ENCODE measurements at regions not wholly inside any gene's neighbourhood (a gene's known extent, or its start where the extent isn't known, plus 50 kb on each side); places are given as distances from the start of the nearest gene placed in this dataset.

DNA sequence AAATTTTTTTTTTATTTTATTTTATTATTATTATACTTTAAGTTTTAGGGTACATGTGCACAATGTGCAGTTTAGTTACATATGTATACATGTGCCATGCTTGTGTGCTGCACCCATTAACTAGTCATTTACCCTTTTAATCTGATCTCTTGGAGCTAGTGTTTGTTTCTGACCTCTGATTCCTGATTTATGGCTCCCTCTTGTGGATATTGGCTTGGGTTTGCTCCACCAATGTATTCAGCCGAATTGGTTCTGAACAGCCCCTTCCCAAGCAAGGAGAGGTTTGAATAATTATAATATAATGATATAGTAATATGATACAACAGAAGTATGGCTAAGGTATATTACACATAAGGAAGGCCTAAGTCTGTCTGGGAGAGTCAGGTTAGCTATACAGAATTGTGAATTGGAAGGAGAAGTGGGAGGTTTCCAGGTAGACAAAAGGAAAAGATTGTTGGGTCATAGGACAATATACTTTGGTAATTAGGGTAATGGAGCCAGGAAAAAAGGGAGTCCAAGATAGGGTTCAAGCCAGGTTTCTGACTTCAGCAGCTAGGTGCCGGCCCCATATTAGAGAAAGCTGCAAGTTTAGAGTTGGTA lies 53.1 kb upstream of the HMCN1 start:
- peak; percentile 28 to 64 for DNase-seq

DNA sequence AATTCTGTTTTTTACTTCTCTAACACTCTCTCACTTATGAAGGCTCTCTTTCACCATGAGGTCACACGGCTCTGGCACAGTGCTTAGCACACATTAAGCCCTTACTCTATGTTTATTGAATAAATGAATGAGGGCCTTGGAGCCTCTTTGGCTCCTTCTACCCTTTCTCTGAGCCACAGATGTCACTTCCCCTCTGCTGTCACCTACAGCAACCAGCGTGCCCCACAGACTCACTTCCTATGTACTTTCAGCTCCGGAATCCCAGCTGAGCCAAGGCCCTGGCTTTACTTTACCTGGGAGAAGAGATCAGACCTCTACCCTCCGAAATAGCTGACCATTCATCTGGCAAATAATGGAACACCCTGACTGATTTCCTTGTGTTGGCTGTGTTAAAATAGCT lies 53.7 kb upstream of the HMCN1 start:
- peak in 1 of 2 donors; percentile 10 for DNase-seq

DNA sequence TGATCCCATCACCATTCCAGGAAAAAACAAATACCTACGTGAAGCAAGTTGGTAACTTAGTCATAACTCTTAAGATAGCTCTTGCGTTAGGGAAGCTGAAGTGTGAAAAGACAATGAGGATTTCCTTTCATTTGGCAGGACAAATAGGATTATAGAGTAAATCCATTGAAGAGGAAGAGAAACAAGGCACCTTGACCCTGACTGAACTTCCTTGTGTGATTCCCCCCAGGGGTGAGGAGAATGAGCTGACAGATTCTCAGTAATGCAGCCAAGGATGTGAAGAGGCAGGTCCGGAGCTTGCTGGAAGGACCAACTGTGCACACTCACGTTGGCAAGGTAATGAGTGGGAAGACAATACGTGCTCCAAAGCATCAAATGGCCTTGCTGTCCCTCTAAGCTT lies 55.0 kb upstream of the HMCN1 start:
- DNase-seq: no peak

DNA sequence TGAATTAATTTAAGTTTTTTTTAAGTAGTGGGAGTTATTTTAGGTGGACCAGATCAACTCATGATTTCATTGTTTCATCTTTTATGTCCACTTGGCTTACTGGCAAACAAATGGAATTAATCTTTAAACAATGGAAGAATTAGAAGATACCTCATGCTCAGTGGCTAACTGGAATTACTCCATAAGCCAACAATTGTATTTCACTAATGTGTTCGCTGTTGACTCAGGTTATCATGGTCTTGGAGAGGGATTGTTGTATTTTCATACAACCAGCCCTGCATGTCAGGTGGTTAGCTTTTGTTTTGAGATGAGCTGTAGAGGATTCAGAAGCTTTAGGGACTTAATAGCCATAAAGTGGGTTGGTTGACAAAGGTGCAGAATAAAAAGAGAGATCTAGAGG lies 57.2 kb upstream of the HMCN1 start:
- no peak for DNase-seq

DNA sequence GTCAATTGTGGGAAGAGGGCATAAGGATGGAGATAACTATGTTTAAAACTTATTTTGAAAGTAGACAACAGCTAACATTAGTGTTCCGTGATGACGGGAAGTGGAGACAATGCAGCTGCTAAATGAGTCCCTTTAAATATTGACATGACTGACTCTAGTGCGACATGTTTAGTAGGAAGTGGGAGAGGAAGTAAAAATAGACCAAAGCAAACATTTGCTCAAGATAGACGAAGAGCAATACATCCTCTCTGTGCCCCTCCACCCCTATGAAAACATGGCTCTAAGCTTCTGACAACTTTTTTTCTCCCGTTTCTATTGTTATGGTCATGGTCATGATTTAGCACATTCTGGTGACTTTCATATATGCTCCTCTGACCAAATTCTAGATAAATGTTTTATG lies 60.0 kb upstream of the HMCN1 start:
- DNase-seq: peak; percentile 12 to 42

DNA sequence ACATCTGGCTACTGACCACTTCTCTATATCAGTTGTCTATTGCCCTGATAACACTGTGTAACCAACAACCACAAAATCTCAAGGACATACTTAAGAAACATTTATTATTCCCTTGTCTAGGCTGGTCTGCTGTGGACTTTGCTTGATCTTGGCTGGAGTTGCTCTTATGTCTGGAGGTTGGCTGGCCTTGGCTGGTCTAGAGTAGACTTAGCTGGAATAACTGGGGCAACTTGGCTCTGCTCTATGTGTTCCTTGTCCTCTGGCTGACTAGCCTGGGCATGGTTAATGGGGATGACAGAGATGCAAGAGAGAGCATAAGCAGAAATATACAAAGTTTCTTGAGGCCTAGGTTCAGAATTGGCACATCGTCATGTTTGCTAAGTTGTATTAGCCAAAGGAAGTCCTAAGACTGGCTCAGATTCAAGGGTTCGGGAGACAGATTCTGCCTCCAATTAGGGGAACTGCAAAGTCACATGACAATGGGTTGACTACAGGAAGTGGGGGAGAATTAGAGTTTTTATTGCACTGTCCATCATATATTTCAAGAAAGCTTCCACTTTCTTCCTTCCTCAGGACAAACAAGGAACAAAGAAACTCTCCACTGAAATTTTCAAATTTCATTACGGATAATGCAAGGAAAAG lies 61.4 kb upstream of the HMCN1 start:
- DNase-seq: no peak

DNA sequence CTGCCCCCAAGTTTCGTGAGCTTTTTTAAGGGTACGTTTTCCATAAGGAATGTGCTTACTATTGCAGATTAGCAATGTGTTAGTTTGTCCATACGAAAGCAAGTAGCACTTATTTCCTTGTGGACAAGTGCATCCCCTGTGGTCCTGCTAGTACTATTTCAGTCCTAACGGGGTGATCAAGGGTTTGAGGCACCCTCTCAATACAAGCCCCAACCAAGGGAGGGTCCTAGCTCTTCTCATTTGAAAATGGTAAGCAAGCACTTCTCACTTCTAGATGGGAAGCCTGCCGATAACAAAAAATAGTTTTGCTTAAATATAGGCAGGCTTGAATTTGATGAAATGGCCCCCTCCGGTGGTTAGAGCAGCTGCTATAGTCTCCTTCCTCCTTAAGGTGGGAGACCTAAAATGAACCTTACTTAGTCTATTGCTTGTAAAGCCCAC lies 64.0 kb upstream of the HMCN1 start:
- DNase-seq: peak; percentile 54 to 69

DNA sequence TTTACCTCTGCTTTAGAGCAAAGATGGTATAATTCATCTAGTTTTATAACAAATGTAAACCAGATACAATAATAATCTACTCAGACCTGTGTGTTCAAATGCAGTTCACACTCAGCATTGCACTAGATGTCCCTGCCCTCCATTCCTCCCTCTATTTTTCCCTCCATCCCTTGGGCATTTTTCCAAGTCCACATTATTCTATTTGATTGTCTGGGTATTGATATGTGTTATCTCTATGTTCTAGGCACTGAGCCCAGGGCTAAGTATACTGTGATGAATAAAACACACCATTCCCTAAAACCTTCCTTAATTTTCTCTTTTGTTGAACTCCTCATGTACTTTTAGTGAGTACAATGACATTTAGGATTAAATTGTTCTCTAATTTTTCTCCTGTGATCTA lies 66.2 kb upstream of the HMCN1 start:
- no peak for DNase-seq

DNA sequence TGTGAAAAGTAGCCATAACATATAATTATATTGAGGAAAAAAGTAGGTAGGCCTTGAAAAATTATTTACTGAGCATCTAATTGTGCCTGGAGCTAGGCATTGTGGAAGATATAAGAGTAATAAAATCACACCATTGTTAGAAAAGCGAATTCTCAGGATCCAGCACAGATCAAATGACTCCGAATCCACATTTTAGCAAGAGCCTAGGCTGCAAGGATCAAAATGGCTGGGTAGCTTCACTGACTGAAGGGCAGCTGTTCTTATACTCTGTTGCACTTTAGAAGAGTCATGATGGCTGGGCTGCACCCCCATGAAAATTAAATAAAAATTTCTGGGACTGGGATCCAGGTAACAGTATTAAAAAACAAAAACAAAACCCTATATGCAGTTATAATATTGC lies 67.6 kb upstream of the HMCN1 start:
- no peak for DNase-seq

DNA sequence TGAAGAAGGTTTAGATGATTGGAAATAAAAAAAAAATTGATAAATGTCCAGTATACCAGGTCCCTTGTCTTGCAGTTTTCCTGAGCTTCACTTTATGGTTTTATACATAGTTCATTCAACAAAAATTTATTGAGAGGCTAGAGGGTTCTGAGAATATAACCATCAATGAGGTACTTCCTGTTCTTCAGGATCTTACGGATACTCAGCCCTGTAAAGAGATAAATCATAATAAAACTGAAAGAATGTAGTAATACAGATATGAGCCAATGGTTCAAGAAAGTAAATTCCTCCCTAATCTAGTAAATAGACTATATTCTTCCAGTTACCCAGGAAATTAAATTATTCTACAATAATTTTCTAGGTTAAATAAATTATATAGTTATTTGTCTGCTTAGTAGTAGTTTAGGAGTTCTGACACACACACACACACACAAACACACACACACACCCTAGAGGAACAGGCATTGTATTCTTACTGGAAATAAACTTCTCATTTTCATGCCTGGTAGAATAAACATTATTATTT lies 70.4 kb upstream of the HMCN1 start:
- DNase-seq: no peak

DNA sequence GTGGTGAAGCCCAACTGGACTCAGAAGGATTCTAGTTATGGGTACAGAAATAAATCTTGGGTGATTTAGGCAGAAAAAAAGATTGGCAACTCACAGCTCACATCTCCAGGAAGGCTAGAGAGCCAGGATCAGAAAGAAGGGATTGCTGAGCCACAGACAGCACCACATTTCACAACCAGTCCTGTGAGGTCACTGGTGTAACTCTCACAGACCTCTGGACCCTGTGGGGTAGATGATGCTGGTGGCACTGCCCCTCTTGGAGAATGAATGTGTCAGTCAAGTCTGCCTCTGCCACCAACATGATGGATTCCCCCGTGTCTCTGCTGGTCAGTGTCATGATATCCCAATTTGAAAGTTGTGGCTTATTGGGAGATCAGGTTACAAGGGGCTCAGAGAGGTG lies 70.9 kb upstream of the HMCN1 start:
- no peak for DNase-seq

DNA sequence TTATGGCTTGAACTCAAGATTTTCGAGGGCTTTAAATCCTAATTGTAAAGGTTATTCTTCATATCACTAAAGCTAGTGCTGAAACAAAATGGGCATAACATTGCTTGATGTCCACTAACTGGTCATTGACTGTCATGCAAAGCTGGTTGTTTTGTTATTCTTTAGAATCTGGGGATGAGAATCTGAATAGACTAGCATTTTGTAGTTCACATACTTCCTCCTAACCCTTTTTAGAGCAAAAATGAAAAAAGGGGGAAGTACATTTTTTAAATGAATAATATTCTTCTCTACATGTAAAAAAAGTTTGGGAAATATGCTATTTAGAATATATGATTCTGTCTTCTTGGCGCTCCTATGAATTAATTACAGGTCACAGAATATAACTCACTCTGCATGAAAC lies 72.2 kb upstream of the HMCN1 start:
- no peak for DNase-seq

DNA sequence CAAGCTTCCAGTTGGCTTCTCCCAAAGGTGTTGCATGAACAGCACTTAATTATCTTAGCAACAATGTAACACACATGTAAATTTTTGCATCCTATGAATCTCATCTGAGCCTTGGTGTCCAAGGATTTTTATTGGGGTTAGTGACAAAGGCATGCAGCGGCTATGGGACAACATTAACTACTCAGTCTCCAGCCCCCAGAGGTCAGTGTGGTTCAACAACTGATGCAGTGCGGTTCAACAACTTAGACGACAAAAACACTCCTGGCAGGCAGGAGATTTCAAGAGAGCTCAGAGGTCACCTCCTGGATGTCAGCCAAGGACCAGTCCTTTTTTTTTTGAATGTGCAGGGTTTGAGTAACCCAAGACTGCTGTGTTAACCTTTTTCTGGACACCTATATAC lies 77.5 kb upstream of the HMCN1 start:
- DNase-seq: no peak

DNA sequence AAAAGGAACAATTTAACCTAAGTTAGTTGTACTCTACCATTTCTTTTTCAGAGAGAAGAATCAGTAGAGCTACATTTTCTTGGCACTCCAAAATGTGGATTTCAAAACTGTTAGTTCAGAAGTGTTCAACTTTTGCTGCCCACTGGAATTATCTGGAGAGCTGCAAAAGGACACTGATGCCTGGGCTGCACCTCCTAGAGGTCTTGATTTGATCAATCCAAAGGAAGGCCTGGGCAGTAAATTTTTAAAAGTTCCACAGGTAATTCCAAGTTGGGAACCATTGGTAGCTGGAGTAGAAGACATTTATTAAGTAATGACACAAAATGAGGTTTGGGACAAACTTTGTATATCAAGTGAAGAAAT lies 79.3 kb upstream of the HMCN1 start:
- no peak for DNase-seq

DNA sequence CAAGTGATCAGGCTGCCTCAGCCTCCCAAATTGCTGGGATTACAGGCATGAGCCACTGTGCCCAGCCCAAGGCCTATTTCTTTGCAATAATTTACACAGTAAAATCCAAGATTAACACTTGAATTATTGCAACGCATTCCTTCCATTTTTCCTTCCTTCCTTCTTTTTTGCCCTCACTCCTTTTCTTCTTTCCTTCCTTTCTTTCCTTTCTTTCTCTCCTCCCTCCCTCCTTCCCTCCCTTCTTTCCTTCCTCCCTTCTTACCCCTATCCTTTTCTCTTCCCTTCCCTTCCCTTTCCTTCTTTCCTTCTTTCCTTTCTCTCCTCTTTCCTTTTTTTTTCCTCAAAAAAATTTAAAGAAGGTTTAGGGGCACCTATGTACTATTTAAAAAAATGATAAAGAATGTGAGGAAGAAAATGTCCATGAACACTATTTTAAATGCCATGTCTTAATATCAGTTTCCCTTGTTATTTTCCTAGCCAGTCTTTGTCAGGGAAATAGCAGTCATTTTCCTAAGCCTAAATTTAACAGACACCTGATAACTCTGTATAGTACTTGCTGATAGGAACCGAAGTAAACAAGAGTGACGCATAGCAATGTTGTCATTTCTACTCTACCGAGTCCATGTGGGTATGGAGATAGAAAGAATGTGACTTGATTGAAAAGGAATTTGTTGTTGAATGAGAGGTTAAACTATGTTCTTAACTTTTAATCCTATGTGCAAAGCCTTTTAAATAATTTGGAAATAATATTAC lies 79.8 kb upstream of the HMCN1 start:
- DNase-seq: no peak

DNA sequence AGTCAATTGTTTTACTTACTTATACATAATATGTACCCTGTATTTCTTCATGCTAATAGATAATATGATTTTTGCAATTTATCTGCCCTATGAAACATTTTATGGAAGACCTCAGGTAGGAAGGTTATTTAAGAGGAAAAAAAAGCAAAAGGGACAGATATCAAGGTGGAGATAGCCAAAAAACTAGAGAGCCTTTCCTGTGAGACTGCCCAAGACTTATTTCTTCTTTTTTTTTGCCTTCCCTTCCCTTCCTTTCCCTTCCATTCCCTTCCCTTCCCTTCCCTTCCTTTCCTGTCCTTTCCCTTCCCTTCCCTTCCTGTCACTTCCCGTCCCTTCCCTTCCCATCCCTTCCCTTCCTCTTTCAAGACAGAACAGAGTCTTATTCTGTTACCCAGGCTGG lies 80.6 kb upstream of the HMCN1 start:
- no peak for DNase-seq

DNA sequence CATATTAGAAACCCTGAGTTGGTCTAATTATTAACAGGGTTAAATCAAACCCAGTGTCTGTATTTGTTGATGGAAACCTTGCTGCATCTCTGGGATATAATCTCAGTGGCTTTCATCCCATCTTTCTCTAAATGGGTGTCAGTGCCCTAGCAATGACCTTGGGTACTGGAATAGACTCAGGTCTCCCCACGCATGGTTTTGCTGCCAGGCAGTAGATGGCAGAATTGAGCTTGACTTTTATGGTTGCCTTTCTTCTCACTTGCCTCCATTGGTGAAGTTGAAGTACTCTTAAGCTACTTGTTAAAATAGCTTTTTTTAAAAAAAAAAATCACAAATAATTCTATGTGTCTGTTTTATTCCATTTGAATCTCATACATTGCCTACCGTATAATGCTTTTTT lies 81.8 kb upstream of the HMCN1 start:
- peak in 1 of 2 donors; percentile 14 for DNase-seq

DNA sequence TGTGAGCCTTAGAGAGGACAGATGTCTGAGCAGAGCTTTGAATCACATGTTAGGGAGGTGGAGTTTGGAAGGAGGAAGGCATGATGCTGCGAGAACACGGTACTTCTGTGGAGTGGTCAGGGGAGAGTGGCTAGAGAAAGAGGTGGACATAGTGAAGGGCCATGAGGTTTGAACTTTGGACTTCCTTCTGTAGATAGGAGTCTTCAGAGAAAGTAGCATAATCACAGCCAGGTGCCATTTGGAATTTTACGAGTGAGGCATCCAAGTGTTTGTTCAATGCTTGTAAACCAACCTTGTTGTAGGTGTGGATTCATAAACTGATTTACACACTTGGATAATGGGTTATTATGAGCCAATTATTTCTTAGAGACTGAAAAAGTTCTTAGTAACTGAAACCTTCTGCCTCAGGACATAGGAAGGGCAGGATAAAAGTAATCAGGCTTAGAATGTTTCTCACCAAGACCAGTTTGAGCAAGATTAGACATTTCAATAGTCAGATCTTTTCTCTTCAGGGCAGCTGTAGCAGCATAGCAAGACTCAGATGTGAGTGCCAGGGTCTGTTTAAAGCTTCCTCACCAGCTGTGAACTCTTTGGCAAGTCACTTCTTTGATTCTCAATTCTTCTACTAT lies 83.5 kb upstream of the HMCN1 start:
- no peak for DNase-seq

DNA sequence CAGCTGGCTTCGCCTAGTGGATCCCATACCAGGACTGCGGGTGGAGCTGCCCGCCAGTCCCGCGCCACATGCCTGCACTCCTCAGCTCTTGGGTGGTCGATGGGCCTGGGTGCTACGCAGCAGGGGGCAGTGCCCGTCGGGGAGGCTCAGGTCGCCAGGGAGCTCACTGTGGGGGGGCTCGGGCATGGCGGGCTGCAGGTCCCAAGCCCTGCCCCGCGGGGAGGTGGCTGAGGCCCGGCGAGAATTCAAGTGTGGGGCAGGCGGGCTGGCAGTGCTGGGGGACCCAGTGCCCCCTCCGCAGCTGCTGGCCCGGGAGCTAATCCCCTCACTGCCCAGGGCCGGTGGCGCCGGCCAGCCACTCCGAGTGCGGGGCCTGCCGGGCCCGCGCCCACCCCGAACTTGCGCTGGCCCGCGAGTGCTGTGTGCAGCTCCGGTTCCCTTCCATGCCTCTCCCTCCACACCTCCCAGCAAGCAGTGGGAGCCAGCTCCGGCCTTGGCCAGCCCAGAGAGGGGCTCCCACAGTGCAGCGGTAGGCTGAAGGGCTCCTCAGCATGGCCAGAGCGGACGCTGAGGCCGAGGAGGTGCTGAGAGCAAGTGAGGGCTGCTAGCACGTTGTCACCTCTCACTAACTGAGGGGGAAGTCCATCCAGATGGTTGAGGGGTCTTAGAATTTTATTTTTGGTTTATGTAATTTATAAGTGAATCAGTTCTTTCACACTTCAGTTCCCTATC lies 85.2 kb upstream of the HMCN1 start:
- DNase-seq: no peak

DNA sequence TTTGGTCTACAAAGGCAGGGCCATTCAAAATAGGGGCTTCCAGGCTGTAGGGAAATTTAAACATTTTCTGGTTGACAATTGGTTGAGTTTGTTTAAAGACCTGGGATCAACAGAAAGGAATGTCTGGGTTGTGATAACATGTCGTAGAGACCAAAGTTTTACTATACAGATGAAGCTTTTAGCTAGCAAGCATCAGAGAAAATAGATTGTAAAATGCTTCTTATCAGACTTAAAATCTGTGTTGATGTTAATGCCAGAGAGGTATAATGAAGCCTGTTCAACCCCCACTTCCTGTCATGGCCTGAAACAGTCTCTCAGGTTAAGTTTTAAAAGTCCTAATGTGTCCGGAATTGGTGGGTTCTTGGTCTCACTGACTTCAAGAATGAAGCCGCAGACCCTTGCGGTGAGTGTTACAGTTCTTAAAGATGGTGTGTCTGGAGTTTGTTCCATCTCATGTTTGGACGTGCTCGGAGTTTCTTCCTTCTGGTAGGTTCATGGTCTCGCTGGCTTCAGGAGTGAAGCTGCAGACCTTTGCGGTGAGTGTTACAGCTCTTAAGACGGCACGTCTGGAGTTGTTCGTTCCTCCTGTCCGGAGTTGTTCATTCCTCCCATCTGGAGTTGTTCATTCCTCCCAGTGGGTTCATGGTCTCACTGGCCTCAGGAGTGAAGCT lies 86.5 kb upstream of the HMCN1 start:
- DNase-seq: peak in 1 of 2 donors; percentile 10

DNA sequence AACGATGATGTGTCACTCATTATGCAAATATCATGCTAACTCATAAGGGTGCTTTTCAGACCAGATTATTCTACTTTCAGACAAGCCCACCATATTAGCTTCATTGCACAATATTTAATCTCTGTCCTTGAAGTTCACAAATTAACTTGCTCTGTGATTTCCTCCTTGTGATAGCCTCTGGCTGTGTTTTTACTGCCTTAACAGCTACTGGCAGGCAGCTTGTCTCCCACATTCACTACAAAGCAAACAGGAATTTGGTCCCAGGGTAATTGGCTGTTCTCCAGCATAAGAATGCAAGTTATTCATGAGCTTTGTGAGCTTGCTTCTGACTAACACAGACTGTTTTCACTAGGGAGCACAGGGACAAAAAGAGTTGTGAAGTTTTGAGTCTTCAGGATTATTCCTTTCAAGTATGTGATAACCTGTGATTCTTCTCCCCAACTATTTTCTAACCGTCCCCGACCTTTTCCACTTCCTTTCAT lies 87.9 kb upstream of the HMCN1 start:
- no peak for DNase-seq

DNA sequence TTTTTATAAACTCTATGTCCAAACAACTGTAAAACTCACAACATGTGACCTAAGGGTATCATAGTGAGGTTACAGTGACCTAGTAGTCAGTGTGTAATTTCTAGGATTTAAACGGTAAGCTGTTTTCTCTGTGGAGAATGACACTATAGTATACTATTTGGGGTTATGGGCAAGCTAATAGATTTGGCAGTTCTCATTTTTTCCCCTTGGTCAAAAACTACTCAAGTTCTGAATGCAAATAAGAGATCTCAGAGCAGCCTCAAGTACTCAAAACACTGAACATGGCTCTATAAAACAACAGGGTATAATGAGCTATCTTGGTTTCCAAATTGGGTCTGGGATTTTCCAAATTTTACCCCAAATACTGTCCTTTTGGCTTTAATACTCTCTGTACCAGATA lies 88.5 kb upstream of the HMCN1 start:
- no peak for DNase-seq
